ENCODE measurements at regions not wholly inside any gene's neighbourhood (a gene's known extent, or its start where the extent isn't known, plus 50 kb on each side); places are given as distances from the start of the nearest gene placed in this dataset.

- Histone ChIP-seq H3K27me3 (ENCODE audit: control insufficient read depth in 1 of 2, insufficient read depth in 2 of 2, low read length in 2 of 2) (no peaks in the 10 kb centered on the region), H3K4me3 (ENCODE audit: low read depth in 1 of 2, low read length in 2 of 2) (no peak overlapping the region), H3K36me3 (ENCODE audit: insufficient read depth, low read length) (no peaks in the 10 kb centered on the region), H3K4me1 (ENCODE audit: insufficient read depth, low read length) (peaks cover 9% of the 10 kb centered on the region), H3K9ac (ENCODE audit: low read length) (no peak overlapping the region), H3K27ac (ENCODE audit: low read depth, low read length) (no peak overlapping the region), H3K9me3 (ENCODE audit: low read length) (no peaks in the 10 kb centered on the region)
Measured at GRCh38 chr9:115668521-115668920, 485.1 kb upstream of the PAPPA start.

GRCh38 chr9:115671236-115671962, 482.2 kb upstream of the PAPPA start:
- Histone ChIP-seq H3K4me3 (ENCODE audit: low read depth in 1 of 2, low read length in 2 of 2) (no peak overlapping the region), H3K36me3 (ENCODE audit: insufficient read depth, low read length) (no peaks in the 10 kb centered on the region), H3K27me3 (ENCODE audit: control insufficient read depth in 1 of 2, insufficient read depth in 2 of 2, low read length in 2 of 2) (no peaks in the 10 kb centered on the region), H3K27ac (ENCODE audit: low read depth, low read length) (no peak overlapping the region), H3K4me1 (ENCODE audit: insufficient read depth, low read length) (peaks cover 9% of the 10 kb centered on the region), H3K9ac (ENCODE audit: low read length) (no peak overlapping the region), H3K9me3 (ENCODE audit: low read length) (no peaks in the 10 kb centered on the region)

- Histone ChIP-seq H3K9me3 (ENCODE audit: low read length) (no peaks in the 10 kb centered on the region), H3K9ac (ENCODE audit: low read length) (no peak overlapping the region), H3K27me3 (ENCODE audit: control insufficient read depth in 1 of 2, insufficient read depth in 2 of 2, low read length in 2 of 2) (no peaks in the 10 kb centered on the region), H3K4me3 (ENCODE audit: low read depth in 1 of 2, low read length in 2 of 2) (no peak overlapping the region), H3K36me3 (ENCODE audit: insufficient read depth, low read length) (no peaks in the 10 kb centered on the region), H3K4me1 (ENCODE audit: insufficient read depth, low read length) (peaks cover 9% of the 10 kb centered on the region), H3K27ac (ENCODE audit: low read depth, low read length) (no peak overlapping the region)
Measured at GRCh38 chr9:115671963-115672305, 481.7 kb upstream of the PAPPA start.

GRCh38 chr9:115672477-115673316, 480.9 kb upstream of the PAPPA start:
- no peak overlapping the region for H3K4me3 ChIP-seq (ENCODE audit: low read depth in 1 of 2, low read length in 2 of 2)
- H3K4me1 ChIP-seq (ENCODE audit: insufficient read depth, low read length) = peaks cover 9% of the 10 kb centered on the region
- no peak overlapping the region for H3K9ac ChIP-seq (ENCODE audit: low read length)
- H3K27me3 ChIP-seq (ENCODE audit: control insufficient read depth in 1 of 2, insufficient read depth in 2 of 2, low read length in 2 of 2) = no peaks in the 10 kb centered on the region
- no peaks in the 10 kb centered on the region for H3K36me3 ChIP-seq (ENCODE audit: insufficient read depth, low read length)
- no peaks in the 10 kb centered on the region for H3K9me3 ChIP-seq (ENCODE audit: low read length)
- no peak overlapping the region for H3K27ac ChIP-seq (ENCODE audit: low read depth, low read length)

GRCh38 chr9:115673599-115673998, 480.0 kb upstream of the PAPPA start:
- Histone ChIP-seq H3K4me3 (ENCODE audit: low read depth in 1 of 2, low read length in 2 of 2) (no peak overlapping the region), H3K36me3 (ENCODE audit: insufficient read depth, low read length) (no peaks in the 10 kb centered on the region), H3K27ac (ENCODE audit: low read depth, low read length) (no peak overlapping the region), H3K4me1 (ENCODE audit: insufficient read depth, low read length) (peaks cover 9% of the 10 kb centered on the region), H3K9ac (ENCODE audit: low read length) (no peak overlapping the region), H3K9me3 (ENCODE audit: low read length) (no peaks in the 10 kb centered on the region), H3K27me3 (ENCODE audit: control insufficient read depth in 1 of 2, insufficient read depth in 2 of 2, low read length in 2 of 2) (no peaks in the 10 kb centered on the region)

GRCh38 chr9:115674091-115674490, 479.5 kb upstream of the PAPPA start:
- Histone ChIP-seq H3K4me1 (ENCODE audit: insufficient read depth, low read length) (peaks cover 9% of the 10 kb centered on the region), H3K9me3 (ENCODE audit: low read length) (no peaks in the 10 kb centered on the region), H3K27ac (ENCODE audit: low read depth, low read length) (no peak overlapping the region), H3K9ac (ENCODE audit: low read length) (no peak overlapping the region), H3K4me3 (ENCODE audit: low read depth in 1 of 2, low read length in 2 of 2) (no peak overlapping the region), H3K27me3 (ENCODE audit: control insufficient read depth in 1 of 2, insufficient read depth in 2 of 2, low read length in 2 of 2) (no peaks in the 10 kb centered on the region), H3K36me3 (ENCODE audit: insufficient read depth, low read length) (no peaks in the 10 kb centered on the region)

- Histone ChIP-seq H3K27me3 (ENCODE audit: control insufficient read depth in 1 of 2, insufficient read depth in 2 of 2, low read length in 2 of 2) (no peaks in the 10 kb centered on the region), H3K4me1 (ENCODE audit: insufficient read depth, low read length) (peaks cover 9% of the 10 kb centered on the region), H3K9ac (ENCODE audit: low read length) (no peak overlapping the region), H3K27ac (ENCODE audit: low read depth, low read length) (no peak overlapping the region), H3K36me3 (ENCODE audit: insufficient read depth, low read length) (no peaks in the 10 kb centered on the region), H3K4me3 (ENCODE audit: low read depth in 1 of 2, low read length in 2 of 2) (no peak overlapping the region), H3K9me3 (ENCODE audit: low read length) (no peaks in the 10 kb centered on the region)
Measured at GRCh38 chr9:115675834-115676233, 477.8 kb upstream of the PAPPA start.

GRCh38 chr9:115680231-115680630, 473.4 kb upstream of the PAPPA start:
- H3K27ac ChIP-seq (ENCODE audit: low read depth, low read length) = no peak overlapping the region
- no peak overlapping the region for H3K9ac ChIP-seq (ENCODE audit: low read length)
- no peaks in the 10 kb centered on the region for H3K27me3 ChIP-seq (ENCODE audit: control insufficient read depth in 1 of 2, insufficient read depth in 2 of 2, low read length in 2 of 2)
- no peaks in the 10 kb centered on the region for H3K36me3 ChIP-seq (ENCODE audit: insufficient read depth, low read length)
- no peaks in the 10 kb centered on the region for H3K9me3 ChIP-seq (ENCODE audit: low read length)
- H3K4me1 ChIP-seq (ENCODE audit: insufficient read depth, low read length) = no peaks in the 10 kb centered on the region
- no peak overlapping the region for H3K4me3 ChIP-seq (ENCODE audit: low read depth in 1 of 2, low read length in 2 of 2)

GRCh38 chr9:115681585-115681984, 472.0 kb upstream of the PAPPA start:
- no peaks in the 10 kb centered on the region for H3K9me3 ChIP-seq (ENCODE audit: low read length)
- no peak overlapping the region for H3K9ac ChIP-seq (ENCODE audit: low read length)
- H3K27me3 ChIP-seq (ENCODE audit: control insufficient read depth in 1 of 2, insufficient read depth in 2 of 2, low read length in 2 of 2) = no peaks in the 10 kb centered on the region
- H3K4me1 ChIP-seq (ENCODE audit: insufficient read depth, low read length) = no peaks in the 10 kb centered on the region
- H3K36me3 ChIP-seq (ENCODE audit: insufficient read depth, low read length) = no peaks in the 10 kb centered on the region
- no peak overlapping the region for H3K27ac ChIP-seq (ENCODE audit: low read depth, low read length)
- no peak overlapping the region for H3K4me3 ChIP-seq (ENCODE audit: low read depth in 1 of 2, low read length in 2 of 2)

- H3K4me3 ChIP-seq (ENCODE audit: low read depth in 1 of 2, low read length in 2 of 2) = no peak overlapping the region
- H3K9ac ChIP-seq (ENCODE audit: low read length) = no peak overlapping the region
- H3K27ac ChIP-seq (ENCODE audit: low read depth, low read length) = no peak overlapping the region
- no peaks in the 10 kb centered on the region for H3K9me3 ChIP-seq (ENCODE audit: low read length)
- no peaks in the 10 kb centered on the region for H3K4me1 ChIP-seq (ENCODE audit: insufficient read depth, low read length)
- no peaks in the 10 kb centered on the region for H3K27me3 ChIP-seq (ENCODE audit: control insufficient read depth in 1 of 2, insufficient read depth in 2 of 2, low read length in 2 of 2)
- H3K36me3 ChIP-seq (ENCODE audit: insufficient read depth, low read length) = no peaks in the 10 kb centered on the region
Measured at GRCh38 chr9:115686069-115686468, 467.5 kb upstream of the PAPPA start.

- H3K36me3 ChIP-seq (ENCODE audit: insufficient read depth, low read length) = no peaks in the 10 kb centered on the region
Measured at GRCh38 chr9:115687356-115687755, 466.2 kb upstream of the PAPPA start.

GRCh38 chr9:115689331-115689730, 464.3 kb upstream of the PAPPA start:
- Histone ChIP-seq H3K27me3 (ENCODE audit: control insufficient read depth in 1 of 2, insufficient read depth in 2 of 2, low read length in 2 of 2) (no peaks in the 10 kb centered on the region), H3K4me3 (ENCODE audit: low read depth in 1 of 2, low read length in 2 of 2) (no peak overlapping the region), H3K9ac (ENCODE audit: low read length) (no peak overlapping the region), H3K4me1 (ENCODE audit: insufficient read depth, low read length) (no peaks in the 10 kb centered on the region), H3K27ac (ENCODE audit: low read depth, low read length) (no peak overlapping the region), H3K36me3 (ENCODE audit: insufficient read depth, low read length) (no peaks in the 10 kb centered on the region), H3K9me3 (ENCODE audit: low read length) (no peaks in the 10 kb centered on the region)

More at GRCh38 chr9:115687356-115687755, 466.2 kb upstream of the PAPPA start:
- H3K27ac ChIP-seq (ENCODE audit: low read depth, low read length) = no peak overlapping the region
- no peaks in the 10 kb centered on the region for H3K4me1 ChIP-seq (ENCODE audit: insufficient read depth, low read length)
- H3K27me3 ChIP-seq (ENCODE audit: control insufficient read depth in 1 of 2, insufficient read depth in 2 of 2, low read length in 2 of 2) = no peaks in the 10 kb centered on the region
- no peak overlapping the region for H3K4me3 ChIP-seq (ENCODE audit: low read depth in 1 of 2, low read length in 2 of 2)
- H3K9me3 ChIP-seq (ENCODE audit: low read length) = no peaks in the 10 kb centered on the region
- H3K9ac ChIP-seq (ENCODE audit: low read length) = no peak overlapping the region

All from muscle layer of colon (tissue), 2 donors.